GM20000 (cell line): ENCODE measurements at regions not wholly inside any gene's neighbourhood (a gene's known extent, or its start where the extent isn't known, plus 50 kb on each side); places are given as distances from the start of the nearest gene placed in this dataset.

Experiments used
- DNase-seq: peaks from one replicate; pipeline ENCODE4 v3.0.0; 2012; ENCODE audit warnings: low spot score
- CTCF ChIP-seq: IDR thresholded peaks from 2 replicates; pipeline ENCODE4 v1.5.1; 2012; ENCODE audit warnings: mild to moderate bottlenecking, control low read depth; ENCODE audit errors: extremely low read depth, missing control alignments

DNA sequence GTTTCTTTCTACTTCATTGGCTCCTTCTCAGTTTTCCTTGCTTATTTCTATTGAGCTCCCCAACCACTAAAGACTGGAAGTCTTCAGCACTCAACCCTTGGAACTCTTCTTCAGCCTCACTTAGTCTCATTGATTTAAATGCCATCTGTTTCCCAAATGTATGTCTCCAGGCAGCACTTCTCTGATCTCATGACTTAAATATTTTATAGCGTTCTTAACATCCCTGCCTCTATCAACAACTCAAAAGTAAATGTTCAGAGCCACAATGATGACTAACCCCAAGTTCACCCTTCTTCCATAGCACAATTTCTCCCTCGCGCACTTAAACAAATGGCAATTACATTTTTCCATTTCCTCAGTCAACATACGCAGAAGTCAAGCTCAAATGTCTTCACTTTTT is 1393.3 kb downstream of the ARAP2 start:
- TF ChIP-seq CTCF: no peak
- no peak for DNase-seq

- no peak for DNase-seq
- no peak for TF ChIP-seq CTCF
Observed at GRCh38 chr4:34851411-34851810, 1392.9 kb downstream of the ARAP2 start.

DNA sequence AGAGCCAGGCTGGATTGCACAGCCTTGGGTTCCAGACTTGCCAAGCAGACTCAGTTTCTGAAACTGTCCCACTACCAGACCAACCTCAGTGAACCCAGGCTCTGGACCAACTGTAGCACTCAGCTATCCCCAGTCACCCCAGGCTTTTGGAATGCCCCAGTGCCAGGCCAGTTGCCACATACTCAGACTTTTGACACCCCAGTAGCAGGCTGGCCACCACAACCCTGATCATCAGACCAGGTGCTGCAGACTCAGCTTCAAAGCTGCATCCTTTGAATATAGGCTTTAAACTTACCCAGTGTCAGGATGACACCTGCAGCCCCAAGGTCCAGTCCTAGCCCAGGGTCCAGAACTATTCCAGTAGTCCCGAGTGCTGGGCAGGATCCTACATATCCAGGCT is 1389.9 kb downstream of the ARAP2 start:
- TF ChIP-seq CTCF: no peak

GRCh38 chr4:34861666-34862065 is 1382.6 kb downstream of the ARAP2 start:
- TF ChIP-seq CTCF: no peak
- DNase-seq: no peak

More for the DNA sequence above, 1389.9 kb downstream of the ARAP2 start:
- no peak for DNase-seq

- TF ChIP-seq CTCF: no peak
- no peak for DNase-seq
Observed at GRCh38 chr4:34878961-34879360, 1365.4 kb downstream of the ARAP2 start.

DNA sequence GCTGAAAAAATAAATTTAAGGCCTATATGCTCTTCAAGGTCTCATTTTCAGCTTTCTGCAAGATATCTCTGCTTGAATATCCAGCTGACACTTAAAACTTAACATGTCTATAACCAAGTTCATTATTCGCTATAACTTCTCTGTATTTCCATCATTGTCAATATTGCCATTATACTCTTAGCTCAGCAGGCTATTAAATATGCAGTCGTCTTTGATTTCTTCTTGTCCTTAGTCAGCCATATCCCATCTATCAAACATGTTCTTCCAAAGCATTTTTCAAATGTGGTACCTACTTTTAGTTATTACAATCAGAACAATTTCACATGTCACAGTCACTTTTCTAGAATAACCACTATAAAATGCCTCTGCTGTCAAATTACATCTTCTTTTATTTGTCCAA is 1364.1 kb downstream of the ARAP2 start:
- no peak for DNase-seq
- no peak for TF ChIP-seq CTCF

DNA sequence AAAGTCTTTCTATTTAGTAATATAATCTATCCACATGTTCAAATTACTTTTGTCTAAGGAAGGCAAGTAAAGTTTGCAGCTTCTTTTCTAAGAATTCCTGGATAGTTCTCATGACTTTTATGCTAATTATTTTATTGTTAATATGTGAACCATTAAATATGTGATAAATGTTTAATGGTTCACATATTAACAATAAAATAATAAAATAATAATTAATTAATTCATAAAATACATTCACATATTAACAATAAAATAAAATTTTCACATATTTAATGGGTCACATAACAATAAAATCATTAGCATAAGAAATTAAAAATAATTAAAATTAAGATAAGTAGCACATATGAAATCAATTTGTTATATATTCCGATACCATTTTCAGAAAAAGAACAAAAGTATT is 1352.4 kb downstream of the ARAP2 start:
- no peak for DNase-seq
- no peak for TF ChIP-seq CTCF
